ENCODE measurements at regions not wholly inside any gene's neighbourhood (a gene's known extent, or its start where the extent isn't known, plus 50 kb on each side); places are given as distances from the start of the nearest gene placed in this dataset.
"Not testable (repeated sequence)": the region's sequence is repeated elsewhere in the genome, so short reads cannot be mapped to it uniquely, and the experiment has no call there.

GRCh38 chr9:66206617-66207016, 469.7 kb downstream of the FOXD4L4 start:
- H3K4me2 ChIP-seq (ENCODE audit: insufficient read depth, low read length); H3K9ac ChIP-seq (ENCODE audit: insufficient read depth in 1 of 2, low read depth in 2 of 2, low read length in 2 of 2); POLR2A ChIA-PET; in situ Hi-C loops (cut with MboI); H3K9me3 ChIP-seq (replicated peaks; ENCODE audit: control insufficient read depth, insufficient read depth, low read depth, low read length); H3K9me1 ChIP-seq (ENCODE audit: control insufficient read depth, insufficient read depth, low read length); DNase-seq (ENCODE audit: extremely low read depth in 1 of 4, low spot score in 3 of 4); H3K4me3 ChIP-seq; CTCF ChIA-PET (ENCODE audit: low intra/inter-chr PET ratio); H3K36me3 ChIP-seq (ENCODE audit: control insufficient read depth, insufficient read depth, low read length); BruUV-seq (replicated peaks); H3K4me1 ChIP-seq (replicated peaks in 1 of 2; ENCODE audit: control insufficient read depth in 2 of 2, insufficient read depth in 2 of 2, low read length in 2 of 2); H3K27me3 ChIP-seq (ENCODE audit: control insufficient read depth in 2 of 2, insufficient read depth in 2 of 2, low read length in 2 of 2); H3K79me2 ChIP-seq (ENCODE audit: control insufficient read depth, insufficient read depth, low read length); H3K27ac ChIP-seq (ENCODE audit: extremely low read depth, low read depth, low read length); FAIRE-seq; H2AFZ ChIP-seq (ENCODE audit: low read depth, low read length); H4K20me1 ChIP-seq (replicated peaks; ENCODE audit: control insufficient read depth, insufficient read depth, low read length); intact Hi-C loops (cut with micrococcal nuclease): not testable (repeated sequence)
- ATAC-seq, result peak; percentile 81
- no CpG with 5 or more reads among the region's 1 CpG for WGBS (ENCODE audit: insufficient coverage, low coverage, missing lambda C conversion rate)

GRCh38 chr9:66207914-66208313, 471.0 kb downstream of the FOXD4L4 start:
- H3K9me3 ChIP-seq (replicated peaks; ENCODE audit: control insufficient read depth, insufficient read depth, low read depth, low read length); H3K79me2 ChIP-seq (ENCODE audit: control insufficient read depth, insufficient read depth, low read length); FAIRE-seq; H4K20me1 ChIP-seq (replicated peaks; ENCODE audit: control insufficient read depth, insufficient read depth, low read length); H3K27ac ChIP-seq (ENCODE audit: extremely low read depth, low read depth, low read length); CTCF ChIA-PET (ENCODE audit: low intra/inter-chr PET ratio); H3K4me1 ChIP-seq (replicated peaks in 1 of 2; ENCODE audit: control insufficient read depth in 2 of 2, insufficient read depth in 2 of 2, low read length in 2 of 2); H3K9me1 ChIP-seq (ENCODE audit: control insufficient read depth, insufficient read depth, low read length); DNase-seq (ENCODE audit: extremely low read depth in 1 of 4, low spot score in 3 of 4); H3K36me3 ChIP-seq (ENCODE audit: control insufficient read depth, insufficient read depth, low read length); H3K9ac ChIP-seq (ENCODE audit: insufficient read depth in 1 of 2, low read depth in 2 of 2, low read length in 2 of 2); H3K4me3 ChIP-seq; POLR2A ChIA-PET; H3K4me2 ChIP-seq (ENCODE audit: insufficient read depth, low read length); in situ Hi-C loops (cut with MboI); BruUV-seq (replicated peaks); ATAC-seq; intact Hi-C loops (cut with micrococcal nuclease); H2AFZ ChIP-seq (ENCODE audit: low read depth, low read length); H3K27me3 ChIP-seq (ENCODE audit: control insufficient read depth in 2 of 2, insufficient read depth in 2 of 2, low read length in 2 of 2): not testable (repeated sequence)
- no CpG with 5 or more reads among the region's 2 CpGs for WGBS (ENCODE audit: insufficient coverage, low coverage, missing lambda C conversion rate)

- CTCF ChIA-PET (ENCODE audit: low intra/inter-chr PET ratio); H3K9me1 ChIP-seq (ENCODE audit: control insufficient read depth, insufficient read depth, low read length); BruUV-seq (replicated peaks); intact Hi-C loops (cut with micrococcal nuclease); ATAC-seq; H3K9me3 ChIP-seq (replicated peaks; ENCODE audit: control insufficient read depth, insufficient read depth, low read depth, low read length); DNase-seq (ENCODE audit: extremely low read depth in 1 of 4, low spot score in 3 of 4); in situ Hi-C loops (cut with MboI); H3K79me2 ChIP-seq (ENCODE audit: control insufficient read depth, insufficient read depth, low read length); H3K9ac ChIP-seq (ENCODE audit: insufficient read depth in 1 of 2, low read depth in 2 of 2, low read length in 2 of 2); H2AFZ ChIP-seq (ENCODE audit: low read depth, low read length); H3K36me3 ChIP-seq (ENCODE audit: control insufficient read depth, insufficient read depth, low read length); POLR2A ChIA-PET; H3K4me1 ChIP-seq (replicated peaks in 1 of 2; ENCODE audit: control insufficient read depth in 2 of 2, insufficient read depth in 2 of 2, low read length in 2 of 2); H3K4me3 ChIP-seq; FAIRE-seq; H3K4me2 ChIP-seq (ENCODE audit: insufficient read depth, low read length); H4K20me1 ChIP-seq (replicated peaks; ENCODE audit: control insufficient read depth, insufficient read depth, low read length); H3K27me3 ChIP-seq (ENCODE audit: control insufficient read depth in 2 of 2, insufficient read depth in 2 of 2, low read length in 2 of 2); H3K27ac ChIP-seq (ENCODE audit: extremely low read depth, low read depth, low read length): not testable (repeated sequence)
- WGBS (ENCODE audit: insufficient coverage, low coverage, missing lambda C conversion rate), result no CpG with 5 or more reads among the region's 4 CpGs
These were observed 507.8 kb downstream of the FOXD4L4 start for GRCh38 chr9:66244763-66245162.

- intact Hi-C loops (cut with micrococcal nuclease); FAIRE-seq: not testable (repeated sequence)
These were observed 508.5 kb downstream of the FOXD4L4 start for GRCh38 chr9:66245481-66245880.

More at GRCh38 chr9:66245481-66245880, 508.5 kb downstream of the FOXD4L4 start:
- CTCF ChIA-PET (ENCODE audit: low intra/inter-chr PET ratio); H3K79me2 ChIP-seq (ENCODE audit: control insufficient read depth, insufficient read depth, low read length); H3K27me3 ChIP-seq (ENCODE audit: control insufficient read depth in 2 of 2, insufficient read depth in 2 of 2, low read length in 2 of 2); H2AFZ ChIP-seq (ENCODE audit: low read depth, low read length); H3K9ac ChIP-seq (ENCODE audit: insufficient read depth in 1 of 2, low read depth in 2 of 2, low read length in 2 of 2); H4K20me1 ChIP-seq (replicated peaks; ENCODE audit: control insufficient read depth, insufficient read depth, low read length); H3K4me2 ChIP-seq (ENCODE audit: insufficient read depth, low read length); in situ Hi-C loops (cut with MboI); H3K9me3 ChIP-seq (replicated peaks; ENCODE audit: control insufficient read depth, insufficient read depth, low read depth, low read length); POLR2A ChIA-PET; BruUV-seq (replicated peaks); DNase-seq (ENCODE audit: extremely low read depth in 1 of 4, low spot score in 3 of 4); H3K9me1 ChIP-seq (ENCODE audit: control insufficient read depth, insufficient read depth, low read length); H3K4me3 ChIP-seq; H3K4me1 ChIP-seq (replicated peaks in 1 of 2; ENCODE audit: control insufficient read depth in 2 of 2, insufficient read depth in 2 of 2, low read length in 2 of 2); H3K27ac ChIP-seq (ENCODE audit: extremely low read depth, low read depth, low read length); H3K36me3 ChIP-seq (ENCODE audit: control insufficient read depth, insufficient read depth, low read length); ATAC-seq: not testable (repeated sequence)
- no CpG with 5 or more reads among the region's 3 CpGs for WGBS (ENCODE audit: insufficient coverage, low coverage, missing lambda C conversion rate)

Measured in K562 (cell line).